Liver (tissue), 8 donors: ENCODE measurements at regions not wholly inside any gene's neighbourhood (a gene's known extent, or its start where the extent isn't known, plus 50 kb on each side); places are given as distances from the start of the nearest gene placed in this dataset.

Experiments
- DNase-seq: peaks from one replicate; pipeline ENCODE4 v3.0.0-alpha.2; 2017; ENCODE audit warnings: low spot score
- H3K27ac ChIP-seq, 2 donors: one replicate each; pipeline ENCODE4 v1.7.0; 2013; ENCODE audit warnings: inconsistent platforms in 2 of 2, low read length in 2 of 2, control low read depth in 1 of 2, low read depth in 1 of 2, mild to moderate bottlenecking in 1 of 2
- H3K27me3 ChIP-seq, 4 donors: one replicate each; pipeline versions ENCODE4 v1.6.1 to v1.7.0; 2013; ENCODE audit warnings: low read length in 3 of 4, inconsistent platforms in 1 of 4, mild to moderate bottlenecking in 1 of 4, moderate library complexity in 1 of 4; ENCODE audit not compliant: control insufficient read depth in 4 of 4, insufficient read depth in 4 of 4
- H3K36me3 ChIP-seq, 4 donors: one replicate each; pipeline versions ENCODE4 v1.6.1 to v1.7.0; 2013; ENCODE audit warnings: low read length in 3 of 4, mild to moderate bottlenecking in 3 of 4, low read depth in 1 of 4, moderate library complexity in 1 of 4; ENCODE audit not compliant: control insufficient read depth in 4 of 4, insufficient read depth in 3 of 4
- H3K4me1 ChIP-seq, 4 donors: one replicate each; pipeline versions ENCODE4 v1.6.1 to v1.7.0; 2013; ENCODE audit warnings: low read length in 3 of 4, mild to moderate bottlenecking in 3 of 4, moderate library complexity in 1 of 4; ENCODE audit not compliant: control insufficient read depth in 4 of 4, insufficient read depth in 4 of 4
- H3K4me3 ChIP-seq, 3 donors: one replicate each; pipeline versions ENCODE4 v1.6.1 to v1.7.0; 2013; ENCODE audit warnings: low read length in 3 of 3, control low read depth in 1 of 3, low read depth in 1 of 3, mild to moderate bottlenecking in 1 of 3
- H3K9ac ChIP-seq, 2 donors: one replicate each; pipeline ENCODE4 v1.7.0; 2013; ENCODE audit warnings: low read length in 2 of 2, mild to moderate bottlenecking in 2 of 2, moderate library complexity in 2 of 2, control low read depth in 1 of 2, low read depth in 1 of 2
- H3K9me3 ChIP-seq, 4 donors: one replicate each; pipeline versions ENCODE4 v1.6.1 to v1.7.0; 2013; ENCODE audit warnings: low read length in 3 of 4; ENCODE audit not compliant: control insufficient read depth in 4 of 4
- EGR1 ChIP-seq, 2 donors: IDR thresholded peaks; 2 replicates each; pipeline ENCODE4 v1.6.1; 2016 to 2018; ENCODE audit warnings: antibody characterized with exemption in 2 of 2, low read depth in 2 of 2
- FOXA1 ChIP-seq: IDR thresholded peaks from 2 replicates; pipeline ENCODE4 v1.6.1; 2016; ENCODE audit warnings: antibody characterized with exemption
- GABPA ChIP-seq, 2 donors: IDR thresholded peaks in 1 of 2; conservative IDR thresholded peaks in 1 of 2; 2 replicates each; pipeline ENCODE4 v1.6.1; 2016; ENCODE audit warnings: antibody characterized with exemption in 2 of 2, mild to moderate bottlenecking in 1 of 2, moderate library complexity in 1 of 2
- HNF4G ChIP-seq: IDR thresholded peaks from 2 replicates; pipeline ENCODE4 v1.6.1; 2016; ENCODE audit warnings: antibody characterized with exemption
- JUND ChIP-seq, 2 donors: IDR thresholded peaks; 2 replicates each; pipeline ENCODE4 v1.6.1; 2016; ENCODE audit warnings: antibody characterized with exemption in 2 of 2
- NR2F2 ChIP-seq: IDR thresholded peaks from 2 replicates; pipeline ENCODE4 v1.6.1; 2016; ENCODE audit warnings: antibody characterized with exemption
- RAD21 ChIP-seq, 2 donors: IDR thresholded peaks; 2 replicates each; pipeline ENCODE4 v1.6.1; 2016; ENCODE audit warnings: antibody characterized with exemption in 2 of 2, mild to moderate bottlenecking in 2 of 2
- RXRA ChIP-seq, 2 donors: IDR thresholded peaks; 2 replicates each; pipeline ENCODE4 v1.6.1; 2017 to 2018; ENCODE audit warnings: antibody characterized with exemption in 2 of 2, mild to moderate bottlenecking in 1 of 2
- TAF1 ChIP-seq: conservative IDR thresholded peaks from 2 replicates; pipeline ENCODE4 v1.6.1; 2016; ENCODE audit warnings: antibody characterized with exemption, mild to moderate bottlenecking
- YY1 ChIP-seq: IDR thresholded peaks from 2 replicates; pipeline ENCODE4 v1.6.1; 2016; ENCODE audit warnings: antibody characterized with exemption, mild to moderate bottlenecking
- WGBS: extraction: QIAGEN DNeasy Blood & Tissue Kit; methylation state at CpG from one replicate; pipeline ENCODE4 v1.1.7; 2013; 5-methylcytosine and 5-hydroxymethylcytosine counted together
- TF ChIP-seq, protein P1 (sequence below): IDR thresholded peaks from 2 replicates; pipeline ENCODE4 v1.6.1; 2016; ENCODE audit warnings: antibody characterized with exemption
- TF ChIP-seq, protein P2 (sequence below): IDR thresholded peaks from 2 replicates; pipeline ENCODE4 v1.6.1; 2016; ENCODE audit warnings: antibody characterized with exemption, mild to moderate bottlenecking
- TF ChIP-seq, protein P3 (sequence below): fragments of 150-350 bp; IDR thresholded peaks from 2 replicates; pipeline ENCODE4 v1.5.1; 2017; ENCODE audit warnings: improper control_type of control experiment, low read depth, low read length; ENCODE audit not compliant: missing input control
- TF ChIP-seq, protein P4 (sequence below): IDR thresholded peaks from 2 replicates; pipeline ENCODE4 v1.6.1; 2016; ENCODE audit warnings: antibody characterized with exemption
- donor health status: healthy.
- donor health status: healthy.
- donor health status: healthy.
- donor health status: healthy.
- donor health status: healthy.

DNA sequence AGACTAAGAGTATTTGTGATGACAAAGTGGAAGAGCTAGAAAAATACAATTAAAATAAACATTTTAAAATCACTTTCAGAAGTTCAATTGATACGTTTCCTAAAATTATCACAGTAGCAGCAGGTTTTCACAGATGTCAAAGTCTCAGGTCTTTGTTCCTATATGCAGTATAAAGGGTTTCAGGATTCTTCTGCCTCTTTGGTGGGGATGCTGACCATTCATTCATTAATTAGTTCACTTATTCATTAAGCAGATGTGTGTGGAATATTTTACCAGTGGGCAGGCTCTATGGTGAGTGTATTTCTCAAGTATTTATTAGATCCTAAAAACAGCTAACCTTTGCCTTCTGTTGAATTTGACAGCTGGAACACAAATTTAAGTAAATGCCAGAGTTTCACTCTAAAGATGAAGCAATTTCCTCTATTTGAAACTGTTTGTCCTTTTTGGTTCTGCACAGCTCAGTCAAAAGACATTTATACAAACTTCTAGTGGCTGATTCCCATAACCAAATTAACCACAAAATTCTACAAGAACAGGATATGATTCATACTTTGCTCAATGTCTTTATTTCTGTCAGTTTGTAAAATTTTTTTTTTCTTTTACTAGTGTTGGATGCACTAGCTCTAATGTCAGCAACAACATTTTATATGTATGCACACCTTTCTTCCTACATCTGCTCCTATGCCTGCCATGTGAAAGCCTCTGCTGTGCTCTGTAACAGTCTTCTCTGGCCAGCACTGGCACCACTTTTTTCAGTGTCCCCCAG is 75.9 kb upstream of the PRR16 start:
- Histone ChIP-seq H3K9me3 (no peaks in the 10 kb centered on the region), H3K4me3 (no peak overlapping the region), H3K27me3 (no peaks in the 10 kb centered on the region), H3K27ac (no peak overlapping the region), H3K36me3 (no peaks in the 10 kb centered on the region), H3K9ac (no peak overlapping the region), H3K4me1 (no peaks in the 10 kb centered on the region)
- WGBS: 49% methylated on average over 1 of the region's 1 CpG
- TF ChIP-seq EGR1 (IDR thresholded peaks at IDR 0.05; ENCODE audit: low read depth in 2 of 2) (no peak), JUND (IDR thresholded peaks at IDR 0.05) (peak in 1 of 2 donors; percentile 28), HNF4G (no peak), RXRA (IDR thresholded peaks at IDR 0.05) (no peak), YY1 (no peak), TAF1 (no peak), RAD21 (IDR thresholded peaks at IDR 0.05) (no peak), FOXA1 (no peak), NR2F2 (peak; percentile 41), GABPA (IDR thresholded peaks at IDR 0.05 in 1 of 2, conservative IDR thresholded peaks at IDR 0.05 in 1 of 2) (no peak)
- TF ChIP-seq, protein P1, sequence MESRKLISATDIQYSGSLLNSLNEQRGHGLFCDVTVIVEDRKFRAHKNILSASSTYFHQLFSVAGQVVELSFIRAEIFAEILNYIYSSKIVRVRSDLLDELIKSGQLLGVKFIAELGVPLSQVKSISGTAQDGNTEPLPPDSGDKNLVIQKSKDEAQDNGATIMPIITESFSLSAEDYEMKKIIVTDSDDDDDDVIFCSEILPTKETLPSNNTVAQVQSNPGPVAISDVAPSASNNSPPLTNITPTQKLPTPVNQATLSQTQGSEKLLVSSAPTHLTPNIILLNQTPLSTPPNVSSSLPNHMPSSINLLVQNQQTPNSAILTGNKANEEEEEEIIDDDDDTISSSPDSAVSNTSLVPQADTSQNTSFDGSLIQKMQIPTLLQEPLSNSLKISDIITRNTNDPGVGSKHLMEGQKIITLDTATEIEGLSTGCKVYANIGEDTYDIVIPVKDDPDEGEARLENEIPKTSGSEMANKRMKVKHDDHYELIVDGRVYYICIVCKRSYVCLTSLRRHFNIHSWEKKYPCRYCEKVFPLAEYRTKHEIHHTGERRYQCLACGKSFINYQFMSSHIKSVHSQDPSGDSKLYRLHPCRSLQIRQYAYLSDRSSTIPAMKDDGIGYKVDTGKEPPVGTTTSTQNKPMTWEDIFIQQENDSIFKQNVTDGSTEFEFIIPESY: no peak
- TF ChIP-seq, protein P2, sequence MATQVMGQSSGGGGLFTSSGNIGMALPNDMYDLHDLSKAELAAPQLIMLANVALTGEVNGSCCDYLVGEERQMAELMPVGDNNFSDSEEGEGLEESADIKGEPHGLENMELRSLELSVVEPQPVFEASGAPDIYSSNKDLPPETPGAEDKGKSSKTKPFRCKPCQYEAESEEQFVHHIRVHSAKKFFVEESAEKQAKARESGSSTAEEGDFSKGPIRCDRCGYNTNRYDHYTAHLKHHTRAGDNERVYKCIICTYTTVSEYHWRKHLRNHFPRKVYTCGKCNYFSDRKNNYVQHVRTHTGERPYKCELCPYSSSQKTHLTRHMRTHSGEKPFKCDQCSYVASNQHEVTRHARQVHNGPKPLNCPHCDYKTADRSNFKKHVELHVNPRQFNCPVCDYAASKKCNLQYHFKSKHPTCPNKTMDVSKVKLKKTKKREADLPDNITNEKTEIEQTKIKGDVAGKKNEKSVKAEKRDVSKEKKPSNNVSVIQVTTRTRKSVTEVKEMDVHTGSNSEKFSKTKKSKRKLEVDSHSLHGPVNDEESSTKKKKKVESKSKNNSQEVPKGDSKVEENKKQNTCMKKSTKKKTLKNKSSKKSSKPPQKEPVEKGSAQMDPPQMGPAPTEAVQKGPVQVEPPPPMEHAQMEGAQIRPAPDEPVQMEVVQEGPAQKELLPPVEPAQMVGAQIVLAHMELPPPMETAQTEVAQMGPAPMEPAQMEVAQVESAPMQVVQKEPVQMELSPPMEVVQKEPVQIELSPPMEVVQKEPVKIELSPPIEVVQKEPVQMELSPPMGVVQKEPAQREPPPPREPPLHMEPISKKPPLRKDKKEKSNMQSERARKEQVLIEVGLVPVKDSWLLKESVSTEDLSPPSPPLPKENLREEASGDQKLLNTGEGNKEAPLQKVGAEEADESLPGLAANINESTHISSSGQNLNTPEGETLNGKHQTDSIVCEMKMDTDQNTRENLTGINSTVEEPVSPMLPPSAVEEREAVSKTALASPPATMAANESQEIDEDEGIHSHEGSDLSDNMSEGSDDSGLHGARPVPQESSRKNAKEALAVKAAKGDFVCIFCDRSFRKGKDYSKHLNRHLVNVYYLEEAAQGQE: no peak
- TF ChIP-seq, protein P3, sequence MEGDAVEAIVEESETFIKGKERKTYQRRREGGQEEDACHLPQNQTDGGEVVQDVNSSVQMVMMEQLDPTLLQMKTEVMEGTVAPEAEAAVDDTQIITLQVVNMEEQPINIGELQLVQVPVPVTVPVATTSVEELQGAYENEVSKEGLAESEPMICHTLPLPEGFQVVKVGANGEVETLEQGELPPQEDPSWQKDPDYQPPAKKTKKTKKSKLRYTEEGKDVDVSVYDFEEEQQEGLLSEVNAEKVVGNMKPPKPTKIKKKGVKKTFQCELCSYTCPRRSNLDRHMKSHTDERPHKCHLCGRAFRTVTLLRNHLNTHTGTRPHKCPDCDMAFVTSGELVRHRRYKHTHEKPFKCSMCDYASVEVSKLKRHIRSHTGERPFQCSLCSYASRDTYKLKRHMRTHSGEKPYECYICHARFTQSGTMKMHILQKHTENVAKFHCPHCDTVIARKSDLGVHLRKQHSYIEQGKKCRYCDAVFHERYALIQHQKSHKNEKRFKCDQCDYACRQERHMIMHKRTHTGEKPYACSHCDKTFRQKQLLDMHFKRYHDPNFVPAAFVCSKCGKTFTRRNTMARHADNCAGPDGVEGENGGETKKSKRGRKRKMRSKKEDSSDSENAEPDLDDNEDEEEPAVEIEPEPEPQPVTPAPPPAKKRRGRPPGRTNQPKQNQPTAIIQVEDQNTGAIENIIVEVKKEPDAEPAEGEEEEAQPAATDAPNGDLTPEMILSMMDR: no peak
- no peak for DNase-seq

DNA sequence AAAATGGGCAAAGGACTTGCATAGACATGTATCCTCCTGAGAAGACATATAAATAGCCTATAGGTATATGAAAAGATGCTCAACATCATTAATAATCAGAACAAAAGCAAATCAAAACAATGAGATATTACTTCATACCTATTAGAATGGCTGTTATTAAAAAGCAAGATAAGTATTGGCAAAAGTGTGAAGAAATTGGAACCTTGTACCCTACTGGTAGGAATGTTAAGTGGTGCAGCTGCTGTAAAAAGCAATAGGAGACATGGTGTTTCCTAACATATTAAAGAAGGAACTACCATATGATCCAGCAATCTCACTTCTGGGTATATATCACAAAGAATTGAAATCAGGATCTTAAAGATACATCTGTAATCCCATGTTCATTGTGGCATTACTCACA is 69.8 kb upstream of the PRR16 start:
- no peaks in the 10 kb centered on the region for H3K4me1 ChIP-seq
- no peak overlapping the region for H3K4me3 ChIP-seq
- TF ChIP-seq, protein P3: peak; percentile 3
- TF ChIP-seq, protein P4, sequence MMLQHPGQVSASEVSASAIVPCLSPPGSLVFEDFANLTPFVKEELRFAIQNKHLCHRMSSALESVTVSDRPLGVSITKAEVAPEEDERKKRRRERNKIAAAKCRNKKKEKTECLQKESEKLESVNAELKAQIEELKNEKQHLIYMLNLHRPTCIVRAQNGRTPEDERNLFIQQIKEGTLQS: no peak
- DNase-seq: no peak
- no peaks in the 10 kb centered on the region for H3K27me3 ChIP-seq
- H3K27ac ChIP-seq: no peak overlapping the region
- no peaks in the 10 kb centered on the region for H3K9me3 ChIP-seq
- no peaks in the 10 kb centered on the region for H3K36me3 ChIP-seq
- no peak overlapping the region for H3K9ac ChIP-seq
